ENCODE measurements at regions not wholly inside any gene's neighbourhood (a gene's known extent, or its start where the extent isn't known, plus 50 kb on each side); places are given as distances from the start of the nearest gene placed in this dataset.

DNA sequence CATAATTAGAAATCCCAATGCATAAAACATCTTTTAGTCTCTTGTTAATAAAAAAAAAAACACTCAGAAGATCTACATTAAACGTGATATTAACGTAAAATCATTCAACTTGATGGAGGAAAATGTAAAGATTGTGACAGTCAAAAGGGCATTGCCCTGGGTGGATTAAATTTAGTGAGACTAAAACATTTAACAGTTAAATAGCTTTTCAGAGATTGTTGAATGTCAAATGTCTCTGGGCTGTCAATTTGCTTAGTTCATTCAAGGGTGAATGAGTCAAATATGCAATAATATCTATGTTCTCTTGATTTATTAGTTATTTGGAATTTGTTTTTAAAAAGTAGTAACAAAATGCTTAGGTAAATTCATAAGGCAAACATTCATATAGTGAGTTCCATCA lies 836.6 kb upstream of the PCDH10 start:
- TF ChIP-seq EZH2 (IDR thresholded peaks at IDR 0.05; ENCODE audit: borderline replicate concordance, low read length) = no peak
- TF ChIP-seq, protein P1, sequence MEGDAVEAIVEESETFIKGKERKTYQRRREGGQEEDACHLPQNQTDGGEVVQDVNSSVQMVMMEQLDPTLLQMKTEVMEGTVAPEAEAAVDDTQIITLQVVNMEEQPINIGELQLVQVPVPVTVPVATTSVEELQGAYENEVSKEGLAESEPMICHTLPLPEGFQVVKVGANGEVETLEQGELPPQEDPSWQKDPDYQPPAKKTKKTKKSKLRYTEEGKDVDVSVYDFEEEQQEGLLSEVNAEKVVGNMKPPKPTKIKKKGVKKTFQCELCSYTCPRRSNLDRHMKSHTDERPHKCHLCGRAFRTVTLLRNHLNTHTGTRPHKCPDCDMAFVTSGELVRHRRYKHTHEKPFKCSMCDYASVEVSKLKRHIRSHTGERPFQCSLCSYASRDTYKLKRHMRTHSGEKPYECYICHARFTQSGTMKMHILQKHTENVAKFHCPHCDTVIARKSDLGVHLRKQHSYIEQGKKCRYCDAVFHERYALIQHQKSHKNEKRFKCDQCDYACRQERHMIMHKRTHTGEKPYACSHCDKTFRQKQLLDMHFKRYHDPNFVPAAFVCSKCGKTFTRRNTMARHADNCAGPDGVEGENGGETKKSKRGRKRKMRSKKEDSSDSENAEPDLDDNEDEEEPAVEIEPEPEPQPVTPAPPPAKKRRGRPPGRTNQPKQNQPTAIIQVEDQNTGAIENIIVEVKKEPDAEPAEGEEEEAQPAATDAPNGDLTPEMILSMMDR (conservative IDR thresholded peaks at IDR 0.05 in 1 of 2, IDR thresholded peaks at IDR 0.05 in 1 of 2; ENCODE audit: extremely low read depth in 1 of 2, insufficient read depth in 1 of 2, low read depth in 1 of 2, low read length in 2 of 2) = no peak
